ENCODE measurements at regions not wholly inside any gene's neighbourhood (a gene's known extent, or its start where the extent isn't known, plus 50 kb on each side); places are given as distances from the start of the nearest gene placed in this dataset.

DNA sequence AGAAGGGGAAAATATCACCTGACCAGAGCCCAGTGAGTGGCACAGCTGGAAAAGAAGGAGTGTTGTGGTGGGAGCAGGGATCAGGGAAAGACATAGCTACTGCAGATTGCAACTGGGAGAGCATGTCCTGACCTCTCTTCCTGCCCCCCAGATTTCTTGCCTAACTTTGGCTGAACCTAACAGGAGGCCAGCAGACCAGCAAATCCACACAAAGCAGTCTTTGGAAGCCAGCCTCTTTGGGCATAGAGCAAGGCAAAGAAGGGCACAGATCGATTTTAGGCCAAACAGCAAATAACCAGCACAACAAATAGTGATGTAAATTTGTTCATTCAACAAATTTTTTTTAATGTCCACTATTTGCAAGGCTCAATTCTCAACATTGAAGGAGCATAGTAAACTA lies 433.2 kb upstream of the GHITM start:
- TF ChIP-seq CTCF (IDR thresholded peaks at IDR 0.05) (no peak), EP300 (IDR thresholded peaks at IDR 0.05) (no peak), POLR2AphosphoS5 (IDR thresholded peaks at IDR 0.05) (no peak)
